HEK293T (cell line): ENCODE measurements at regions not wholly inside any gene's neighbourhood (a gene's known extent, or its start where the extent isn't known, plus 50 kb on each side); places are given as distances from the start of the nearest gene placed in this dataset.

Experiments used
- CTCF ChIA-PET: fragments of 350-600 bp; formaldehyde crosslinking; extraction: SDS; loops from one replicate; lab custom pipeline; 2021; ENCODE audit warnings: antibody characterized with exemption, inconsistent platforms; lab: Yijun Ruan, JAX
- POLR2A ChIA-PET: fragments of 350-600 bp; formaldehyde crosslinking; extraction: SDS; loops from one replicate; lab custom pipeline; 2020; ENCODE audit warnings: antibody characterized with exemption, inconsistent platforms; lab: Yijun Ruan, JAX
- DNase-seq: peaks from one replicate; pipeline ENCODE4 v3.0.0; 2012; ENCODE audit warnings: mixed read lengths; ENCODE audit errors: extremely low spot score
- ARNT ChIP-seq: fragments of 450-650 bp; IDR thresholded peaks from 2 replicates; pipeline ENCODE4 v1.6.1; 2017; ENCODE audit warnings: mild to moderate bottlenecking
- BHLHE40 ChIP-seq: fragments of 450-650 bp; IDR thresholded peaks from 2 replicates; pipeline ENCODE4 v1.6.1; 2016; ENCODE audit warnings: mild to moderate bottlenecking, moderate library complexity, borderline replicate concordance
- CTBP1 ChIP-seq: fragments of 450-650 bp; IDR thresholded peaks from 2 replicates; pipeline ENCODE4 v1.6.1; 2016; ENCODE audit warnings: borderline replicate concordance
- ELF4 ChIP-seq: fragments of 450-650 bp; IDR thresholded peaks from 2 replicates; pipeline ENCODE4 v1.6.1; 2017; ENCODE audit warnings: antibody characterized with exemption
- FOXA1 ChIP-seq: fragments of 450-650 bp; IDR thresholded peaks from 2 replicates; pipeline ENCODE4 v1.6.1; 2016; ENCODE audit warnings: mild to moderate bottlenecking
- FOXK2 ChIP-seq: fragments of 450-650 bp; IDR thresholded peaks from 2 replicates; pipeline ENCODE4 v1.6.1; 2016; ENCODE audit warnings: mild to moderate bottlenecking
- FOXM1 ChIP-seq: fragments of 450-650 bp; IDR thresholded peaks from 2 replicates; pipeline ENCODE4 v1.6.1; 2017; ENCODE audit warnings: mild to moderate bottlenecking, borderline replicate concordance
- HDGF ChIP-seq: fragments of 450-650 bp; IDR thresholded peaks from 2 replicates; pipeline ENCODE4 v1.6.1; 2017; ENCODE audit warnings: antibody characterized with exemption, borderline replicate concordance
- L3MBTL2 ChIP-seq: fragments of 450-650 bp; conservative IDR thresholded peaks from 2 replicates; pipeline ENCODE4 v1.6.1; 2016; ENCODE audit warnings: mild to moderate bottlenecking
- LEF1 ChIP-seq: fragments of 450-650 bp; IDR thresholded peaks from 2 replicates; pipeline ENCODE4 v1.6.1; 2017; ENCODE audit warnings: mild to moderate bottlenecking, borderline replicate concordance
- NFRKB ChIP-seq: fragments of 450-650 bp; IDR thresholded peaks from 2 replicates; pipeline ENCODE4 v1.6.1; 2016; ENCODE audit warnings: mild to moderate bottlenecking, moderate library complexity
- PKNOX1 ChIP-seq: fragments of 450-650 bp; IDR thresholded peaks from 2 replicates; pipeline ENCODE4 v1.6.1; 2016
- SP1 ChIP-seq: fragments of 450-650 bp; IDR thresholded peaks from 2 replicates; pipeline ENCODE4 v1.6.1; 2017
- SUZ12 ChIP-seq: fragments of 450-650 bp; IDR thresholded peaks from 2 replicates; pipeline ENCODE4 v1.6.1; 2016; ENCODE audit warnings: mild to moderate bottlenecking
- TARDBP ChIP-seq: fragments of 450-650 bp; IDR thresholded peaks from 2 replicates; pipeline ENCODE4 v1.6.1; 2016
- ZNF384 ChIP-seq: fragments of 450-650 bp; IDR thresholded peaks from 2 replicates; pipeline ENCODE4 v1.6.1; 2016

DNA sequence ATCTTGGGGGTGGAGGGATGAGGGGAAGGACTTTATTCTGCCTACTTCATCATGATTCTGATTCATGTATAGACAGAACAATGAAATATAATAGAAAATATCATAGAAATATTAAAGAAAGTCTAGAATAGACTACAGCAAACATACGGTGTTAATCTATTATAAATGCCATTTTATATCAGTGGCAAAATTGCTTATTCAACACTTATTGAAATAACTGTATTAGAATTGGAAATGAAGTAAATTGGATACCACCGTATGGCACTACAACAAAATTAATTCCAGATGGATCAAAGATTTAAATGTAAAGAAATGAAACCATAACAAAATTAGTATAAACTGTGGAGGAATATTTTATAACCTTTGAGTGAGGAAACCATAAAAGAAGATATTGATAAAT lies 213.3 kb upstream of the CTAGE1 start:
- no peak for TF ChIP-seq SP1
- no peak for TF ChIP-seq FOXM1
- TF ChIP-seq SUZ12: no peak
- no peak for TF ChIP-seq BHLHE40
- TF ChIP-seq TARDBP: no peak
- no peak for TF ChIP-seq LEF1
- no peak for TF ChIP-seq CTBP1
- no peak for TF ChIP-seq NFRKB
- no peak for TF ChIP-seq FOXK2
- DNase-seq: no peak
- CTCF ChIA-PET: no interaction called here
- POLR2A ChIA-PET: no interaction called here

DNA sequence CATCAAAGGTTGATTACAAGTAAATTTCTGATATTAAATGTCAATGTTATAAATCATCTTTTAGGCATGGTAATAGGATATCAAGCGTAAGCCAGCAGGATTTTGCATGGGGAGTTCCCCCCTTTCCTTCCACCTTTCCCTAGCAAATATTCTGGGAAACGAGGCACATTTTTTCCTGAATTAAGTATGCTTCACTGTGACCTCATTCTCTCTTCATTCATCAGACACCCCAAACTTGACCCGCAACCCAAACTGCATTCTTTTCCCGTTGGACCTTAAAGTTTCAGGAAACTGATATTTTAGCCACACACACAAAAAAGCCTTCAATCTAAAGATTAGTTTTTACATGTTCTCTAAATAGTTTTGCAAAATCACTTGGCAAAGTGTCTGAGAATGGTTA lies 214.5 kb upstream of the CTAGE1 start:
- no peak for TF ChIP-seq ZNF384
- TF ChIP-seq SUZ12: no peak
- TF ChIP-seq BHLHE40: no peak
- DNase-seq: no peak
- ChIA-PET POLR2A (no interaction called here), CTCF (no interaction called here)

- POLR2A ChIA-PET: no interaction called here
- DNase-seq: no peak
- CTCF ChIA-PET: no interaction called here
- TF ChIP-seq ZNF384 (no peak), FOXA1 (no peak), SP1 (no peak), LEF1 (no peak), TARDBP (no peak), PKNOX1 (no peak), SUZ12 (no peak), FOXM1 (no peak), BHLHE40 (no peak), FOXK2 (no peak), L3MBTL2 (no peak), ELF4 (no peak), ARNT (no peak), NFRKB (no peak), HDGF (no peak), CTBP1 (no peak)
Measured at GRCh38 chr18:22634464-22634863, 216.7 kb upstream of the CTAGE1 start.

DNA sequence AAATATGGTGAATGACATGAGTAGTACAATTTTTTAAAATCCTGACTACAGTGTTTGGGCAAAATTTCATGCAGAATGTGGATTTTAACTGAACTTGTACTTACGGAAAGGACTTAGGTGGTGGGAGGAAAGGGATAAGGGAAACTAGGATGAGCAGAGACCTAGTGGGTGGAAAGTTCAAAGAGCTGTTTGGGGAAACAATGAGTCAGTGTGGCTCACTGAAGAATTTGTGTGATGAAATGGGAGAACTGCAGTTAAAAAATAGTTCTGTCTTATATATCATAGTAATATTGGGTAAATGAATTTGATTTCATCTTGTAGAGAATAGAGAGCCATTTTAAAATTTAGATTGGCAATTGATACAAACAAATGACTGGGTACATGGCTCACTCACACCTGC lies 220.1 kb upstream of the CTAGE1 start:
- ChIA-PET POLR2A (no interaction called here), CTCF (no interaction called here)
- TF ChIP-seq ELF4 (no peak), LEF1 (no peak), BHLHE40 (no peak)
- DNase-seq: no peak

GRCh38 chr18:22639026-22639463 lies 221.3 kb upstream of the CTAGE1 start:
- ChIA-PET POLR2A (no interaction called here), CTCF (no interaction called here)
- DNase-seq: no peak
- no peak for TF ChIP-seq ELF4
- no peak for TF ChIP-seq TARDBP
- no peak for TF ChIP-seq NFRKB
- no peak for TF ChIP-seq HDGF
- no peak for TF ChIP-seq PKNOX1
- TF ChIP-seq SUZ12: no peak
- no peak for TF ChIP-seq CTBP1
- no peak for TF ChIP-seq SP1
- TF ChIP-seq FOXM1: no peak
- no peak for TF ChIP-seq ZNF384
- TF ChIP-seq FOXK2: no peak
- no peak for TF ChIP-seq LEF1

GRCh38 chr18:22639561-22639960 lies 221.8 kb upstream of the CTAGE1 start:
- no peak for TF ChIP-seq FOXK2
- ChIA-PET POLR2A (no interaction called here), CTCF (no interaction called here)
- no peak for DNase-seq

DNA sequence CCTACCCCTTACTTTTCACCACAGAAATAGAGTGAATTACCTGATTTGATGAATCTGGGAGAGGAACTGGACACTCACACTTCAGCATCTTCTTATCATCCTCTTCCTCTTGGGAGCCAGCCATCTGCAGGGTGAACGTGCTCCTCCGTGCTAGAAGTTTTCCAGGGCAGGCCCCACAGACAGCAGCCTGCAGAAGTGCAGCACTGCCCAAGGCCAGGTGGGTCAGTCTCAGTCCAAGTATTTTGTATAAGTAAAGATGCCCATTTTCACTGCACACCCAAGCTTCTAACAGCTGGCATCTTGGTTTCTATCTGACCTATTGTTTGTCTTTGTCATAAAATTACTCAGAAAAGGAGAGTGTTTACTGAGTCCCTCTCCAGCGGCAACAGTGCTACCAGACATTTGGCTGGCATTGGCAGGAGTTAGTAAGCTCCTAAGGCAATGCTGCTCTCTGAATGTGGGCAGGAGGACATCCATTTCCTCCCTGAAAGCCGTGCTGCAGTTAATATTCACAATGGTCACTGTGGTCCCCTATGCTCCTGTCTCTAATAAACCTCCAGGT lies 222.6 kb upstream of the CTAGE1 start:
- TF ChIP-seq TARDBP (no peak), ZNF384 (no peak), FOXA1 (no peak), LEF1 (no peak), SP1 (no peak), ELF4 (no peak), FOXK2 (no peak), PKNOX1 (no peak), ARNT (no peak), FOXM1 (no peak), CTBP1 (no peak), L3MBTL2 (no peak), BHLHE40 (no peak), SUZ12 (no peak), HDGF (no peak)
- ChIA-PET CTCF (no interaction called here), POLR2A (no interaction called here)
- DNase-seq: no peak
